NCI-H524 treated with DMSO at 0.1 percent for 48 hours (cell line): ENCODE measurements at regions not wholly inside any gene's neighbourhood (a gene's known extent, or its start where the extent isn't known, plus 50 kb on each side); places are given as distances from the start of the nearest gene placed in this dataset.

Source experiments
- DNase-seq: peaks from one replicate; lab custom pipeline; 2025; lab: John Stamatoyannopoulos, UW

DNA sequence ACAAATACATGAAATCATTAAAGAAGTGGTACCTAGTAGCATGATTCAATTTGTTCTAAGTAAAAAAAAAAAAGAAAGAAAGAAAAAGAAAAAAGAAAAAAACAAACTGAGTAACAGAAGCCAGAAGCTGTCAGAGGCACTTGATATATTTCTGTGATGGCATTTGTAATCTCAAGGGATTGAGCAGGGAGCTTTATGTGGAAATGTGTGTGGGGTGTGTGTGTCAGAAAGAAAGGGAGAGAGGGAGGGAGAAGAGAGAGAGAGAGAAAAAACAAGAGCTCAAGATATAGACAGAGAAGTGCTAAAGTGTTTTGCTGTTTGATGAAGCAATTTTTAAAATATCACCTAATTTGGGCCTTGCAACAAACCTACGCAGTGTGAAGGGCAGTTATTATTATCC, 357.6 kb upstream of the PCDH15 start:
- no peak for DNase-seq

DNA sequence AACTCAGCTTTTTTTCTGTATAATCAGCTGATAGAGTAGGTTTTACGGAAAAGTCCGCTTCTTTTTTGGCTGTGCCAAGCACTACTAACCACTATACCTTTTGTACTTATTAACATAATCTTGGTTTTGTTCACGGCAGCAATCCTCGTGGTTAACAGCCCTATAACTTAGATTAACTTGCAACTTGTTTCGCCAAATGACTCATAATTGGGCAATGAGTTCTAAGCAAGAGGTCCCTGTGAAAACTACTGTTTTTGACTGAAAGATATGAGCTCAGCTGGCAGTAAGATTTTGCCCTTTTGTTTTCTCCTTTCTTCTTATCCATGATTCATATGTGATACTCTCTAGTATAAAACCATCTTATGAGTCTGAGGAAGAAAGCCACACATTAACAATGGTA, 345.0 kb upstream of the PCDH15 start:
- DNase-seq: no peak

DNA sequence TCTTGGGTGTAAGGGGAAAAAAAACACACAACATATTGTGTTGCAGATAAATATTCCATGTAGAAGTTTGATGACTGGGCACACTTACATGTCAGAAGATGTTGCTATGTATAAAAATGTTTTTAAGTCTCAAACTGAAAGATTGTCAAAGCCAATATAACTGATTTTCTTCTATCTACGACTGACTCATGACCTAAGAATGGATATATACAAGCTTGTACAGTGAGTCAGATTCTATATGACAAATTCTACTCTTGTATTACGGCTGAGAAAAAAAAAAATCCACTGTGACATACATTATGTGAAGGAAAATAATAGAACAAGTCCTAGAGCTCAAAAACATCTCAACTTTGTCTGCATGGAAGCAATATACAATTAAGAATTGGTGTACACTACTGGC, 343.0 kb upstream of the PCDH15 start:
- DNase-seq: no peak

DNA sequence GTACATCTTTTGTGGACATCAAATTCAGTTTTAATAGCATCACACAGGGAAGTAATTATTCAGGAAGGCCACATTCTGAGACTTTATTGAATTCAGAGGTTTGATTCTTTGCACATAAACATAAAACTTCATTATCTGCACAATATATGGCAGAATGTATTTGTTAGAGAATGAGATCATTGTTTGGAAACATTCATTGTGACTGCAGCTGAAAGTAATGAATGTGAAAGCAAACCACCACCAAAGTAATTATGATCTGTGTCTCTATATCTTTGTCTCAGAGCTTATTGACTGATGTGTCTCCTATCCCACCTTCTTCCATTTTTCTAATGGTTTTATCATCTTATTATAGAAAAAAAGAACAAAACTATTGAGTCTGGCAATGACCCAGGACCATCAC, 340.9 kb upstream of the PCDH15 start:
- no peak for DNase-seq

DNA sequence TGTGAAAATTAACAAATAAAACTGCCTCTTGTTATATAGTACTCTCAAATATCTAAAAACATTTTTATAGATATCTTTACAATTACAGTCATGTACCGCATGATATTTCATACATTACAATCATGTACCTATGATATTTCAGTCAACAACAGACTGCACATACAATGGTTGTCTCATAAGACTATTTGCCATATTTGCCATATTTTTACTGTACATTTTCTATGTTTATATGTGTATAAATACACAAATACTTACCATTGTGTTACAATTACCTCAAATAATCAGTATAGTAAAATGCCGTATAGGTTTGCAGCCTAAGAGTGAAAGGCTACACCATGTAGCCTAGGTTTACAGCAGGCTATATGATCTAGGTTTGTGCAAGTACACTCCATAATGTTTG, 336.0 kb upstream of the PCDH15 start:
- no peak for DNase-seq

DNA sequence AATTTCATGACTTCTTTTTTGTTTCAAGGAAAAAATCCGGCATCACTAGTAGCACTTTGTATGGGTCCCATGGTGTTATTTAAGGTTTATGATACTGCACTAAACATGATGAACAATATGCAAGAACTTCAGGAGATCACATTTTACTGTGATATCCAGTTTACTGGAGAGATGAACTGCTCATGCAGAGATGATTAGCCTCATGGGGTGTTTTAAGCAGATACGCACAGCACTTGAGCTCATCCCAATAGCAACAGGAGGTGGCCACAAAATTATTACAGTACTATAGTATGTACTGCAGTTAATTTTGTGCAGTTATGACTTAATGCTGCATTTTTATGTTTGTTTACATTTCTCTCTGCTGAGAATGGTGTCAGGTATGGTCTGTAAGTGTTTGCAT, 303.7 kb upstream of the PCDH15 start:
- no peak for DNase-seq

DNA sequence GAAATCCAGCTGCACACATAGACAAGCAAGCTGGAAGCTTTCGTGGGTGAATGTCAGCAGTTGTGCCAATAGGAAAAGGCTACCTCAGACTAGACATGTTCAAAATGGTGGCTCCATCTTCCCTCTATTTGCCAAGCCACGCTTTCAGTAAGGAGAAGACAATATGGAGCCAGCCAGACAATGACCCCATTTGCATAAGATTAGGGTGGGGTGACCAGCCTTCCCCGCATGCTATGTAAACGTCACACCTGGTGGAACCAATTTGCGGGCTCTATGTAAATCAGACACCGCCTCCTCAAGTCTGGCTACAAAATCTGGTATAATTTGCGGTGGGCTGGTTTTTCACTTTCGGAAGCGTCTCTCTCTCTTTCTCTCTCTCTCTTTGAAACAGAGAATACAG, 297.4 kb upstream of the PCDH15 start:
- DNase-seq: no peak

DNA sequence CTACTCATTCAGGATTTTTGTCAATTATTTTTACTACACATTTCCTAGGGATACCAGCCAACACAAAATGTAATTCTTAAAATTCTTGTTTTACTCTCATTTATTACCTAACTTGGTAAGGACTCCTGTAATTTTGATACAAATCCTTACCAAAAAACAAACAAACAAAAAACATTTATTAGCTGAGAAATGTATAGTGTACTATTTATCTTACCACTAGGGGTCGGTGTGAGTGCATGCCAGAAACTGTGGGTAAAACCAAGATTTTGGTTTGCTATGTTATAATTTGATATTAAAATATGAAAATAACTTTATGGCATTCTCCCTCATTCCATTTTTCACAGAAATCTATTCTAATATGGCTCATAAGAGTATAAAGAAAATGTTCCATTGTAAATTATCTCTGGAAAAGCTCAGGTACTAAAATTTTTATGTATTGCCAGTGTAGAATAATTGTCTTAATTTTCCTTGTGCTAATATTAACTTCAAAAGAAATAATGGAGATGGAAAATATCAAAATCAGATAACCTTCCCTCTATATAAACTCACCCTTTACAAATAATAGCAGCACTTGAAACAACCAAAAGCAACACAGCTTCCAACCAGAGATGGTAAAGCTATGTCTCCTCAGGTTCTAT, 290.8 kb upstream of the PCDH15 start:
- no peak for DNase-seq

DNA sequence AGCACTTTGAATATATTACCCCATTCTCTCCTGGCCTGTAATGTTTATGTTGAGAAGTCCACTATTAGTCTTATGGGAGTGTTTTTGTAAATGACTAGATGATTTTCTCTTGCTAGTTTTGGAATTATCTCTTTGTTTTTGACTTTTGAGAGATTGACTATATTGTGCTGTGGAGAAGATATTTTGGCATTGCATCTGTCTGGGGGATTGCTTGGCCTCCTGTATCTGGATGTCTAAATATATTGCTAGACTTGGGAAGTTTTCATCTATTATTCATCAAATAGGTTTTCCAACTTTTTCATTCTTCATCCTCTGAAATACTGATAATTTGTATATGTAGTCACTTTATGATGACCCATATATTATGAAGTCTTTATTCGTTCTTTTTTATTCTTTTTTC, 277.1 kb upstream of the PCDH15 start:
- DNase-seq: no peak

DNA sequence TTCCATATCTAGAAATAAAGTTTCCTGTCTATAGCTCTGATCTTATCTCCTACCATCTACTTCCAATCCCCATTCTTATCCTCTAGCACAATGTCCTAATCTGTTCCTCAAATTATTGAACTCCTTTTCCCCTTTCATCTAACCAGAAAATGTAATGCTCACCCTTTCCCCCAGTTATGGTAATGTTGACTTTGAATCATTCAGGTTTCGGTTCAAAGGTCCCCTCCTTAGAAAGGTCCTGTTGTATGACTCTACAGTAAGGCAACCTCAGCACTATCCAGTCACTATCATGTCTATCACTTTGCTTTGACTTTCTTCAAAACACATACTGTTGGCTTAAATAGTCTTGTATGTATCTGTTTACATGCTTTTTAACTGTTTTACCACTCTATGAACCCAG, 264.2 kb upstream of the PCDH15 start:
- no peak for DNase-seq

DNA sequence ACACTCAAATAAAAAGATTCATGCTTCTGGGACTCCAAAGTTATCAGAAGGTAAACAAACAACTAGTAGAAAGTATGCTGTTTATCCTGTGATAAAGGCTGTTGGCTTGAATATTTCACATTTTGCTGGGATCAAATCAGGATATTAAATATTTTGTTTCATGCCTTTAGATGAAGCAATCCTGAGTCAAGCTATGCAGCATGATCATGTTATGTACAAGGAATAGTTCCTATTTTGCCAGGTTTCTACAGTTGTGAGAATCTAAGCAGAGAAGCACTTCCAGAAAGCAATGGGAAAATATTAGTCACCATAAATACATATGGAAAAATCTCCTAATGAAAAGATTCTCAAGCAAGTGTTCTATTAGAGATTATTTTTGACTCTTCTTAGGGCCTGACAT, 262.8 kb upstream of the PCDH15 start:
- no peak for DNase-seq

DNA sequence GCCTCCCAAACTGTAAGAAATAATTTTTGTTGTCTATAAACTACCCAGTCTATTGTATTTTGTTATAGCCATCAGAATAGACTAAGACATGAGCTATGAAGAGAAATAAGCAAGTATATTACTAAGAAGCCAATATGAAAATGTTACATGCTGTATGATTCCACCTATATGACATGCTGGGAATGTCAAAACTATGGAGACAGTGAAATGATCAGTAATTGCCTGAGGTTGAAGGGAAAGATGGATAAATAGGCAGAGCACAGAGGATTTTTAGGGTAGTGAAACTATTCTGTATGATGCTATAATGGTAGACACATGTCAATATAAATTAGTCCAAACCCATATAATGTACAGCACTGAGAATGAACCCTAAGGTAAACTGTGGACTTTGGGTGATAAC, 261.3 kb upstream of the PCDH15 start:
- DNase-seq: no peak

DNA sequence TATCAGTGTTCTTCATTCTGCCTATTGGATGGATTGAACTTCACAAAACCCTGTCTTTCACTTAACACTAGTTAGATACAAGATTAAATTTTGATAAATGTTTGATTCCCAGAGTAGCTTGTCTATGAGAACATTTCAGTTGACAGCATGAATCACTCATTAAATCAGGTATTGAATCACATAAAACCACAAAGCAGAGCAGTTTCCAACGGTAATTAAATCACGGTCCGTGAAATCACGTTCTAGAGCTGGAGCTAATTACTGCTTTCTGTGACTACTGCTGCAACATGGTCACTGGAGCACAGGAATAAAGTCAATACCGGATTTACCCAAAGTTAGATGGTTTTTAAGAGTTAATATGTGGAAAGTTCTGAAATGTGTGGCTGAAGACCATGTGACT, 257.8 kb upstream of the PCDH15 start:
- DNase-seq: no peak

DNA sequence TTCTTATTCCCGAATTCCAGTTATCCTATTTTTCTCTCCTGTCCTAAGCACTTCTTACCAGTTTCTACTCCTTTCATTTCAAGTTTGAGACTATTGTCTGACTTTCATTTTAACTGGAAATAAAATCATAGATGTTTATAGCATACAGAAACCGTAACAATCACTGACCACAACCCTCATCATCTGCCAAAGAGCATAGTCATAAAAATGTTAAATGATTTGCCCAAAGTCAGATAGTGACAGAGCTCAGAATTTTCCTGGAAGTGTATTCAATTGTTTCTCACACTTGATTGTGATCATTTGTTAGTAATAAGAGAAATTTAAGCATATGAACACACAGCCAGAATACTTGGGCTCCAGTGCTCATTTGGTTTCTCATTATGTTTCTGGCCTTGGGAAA, 250.5 kb upstream of the PCDH15 start:
- DNase-seq: no peak

DNA sequence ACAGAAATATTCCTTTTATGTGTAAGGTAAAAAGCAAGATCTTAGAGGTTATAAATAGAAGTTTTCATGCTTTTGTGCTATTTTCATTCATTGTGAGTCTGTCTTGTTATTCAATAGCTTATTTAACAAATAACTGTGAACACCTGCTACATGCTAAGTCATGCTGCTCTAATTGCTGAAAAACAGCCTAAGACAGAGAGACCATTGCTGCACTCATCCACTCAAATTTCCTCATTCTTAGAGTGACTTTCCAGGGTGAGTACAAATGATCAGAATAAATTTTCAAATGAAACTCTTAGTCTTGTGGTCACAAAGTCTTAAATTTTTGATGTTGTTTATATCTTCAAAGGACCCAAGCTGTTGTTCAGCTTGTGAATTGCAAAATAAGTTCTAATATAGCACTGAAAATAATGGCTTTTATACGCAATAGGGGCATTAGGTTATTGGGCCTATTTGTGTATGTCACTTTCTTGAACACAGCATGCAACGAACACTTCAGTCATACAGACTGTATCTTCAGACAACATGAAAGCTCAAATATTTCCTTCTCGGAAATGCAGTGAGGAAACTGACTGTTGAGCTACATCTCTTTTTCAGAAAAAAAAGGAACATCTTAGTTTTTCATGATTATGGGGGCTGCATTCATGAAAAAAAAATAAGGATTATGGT, 247.9 kb upstream of the PCDH15 start:
- DNase-seq: no peak

DNA sequence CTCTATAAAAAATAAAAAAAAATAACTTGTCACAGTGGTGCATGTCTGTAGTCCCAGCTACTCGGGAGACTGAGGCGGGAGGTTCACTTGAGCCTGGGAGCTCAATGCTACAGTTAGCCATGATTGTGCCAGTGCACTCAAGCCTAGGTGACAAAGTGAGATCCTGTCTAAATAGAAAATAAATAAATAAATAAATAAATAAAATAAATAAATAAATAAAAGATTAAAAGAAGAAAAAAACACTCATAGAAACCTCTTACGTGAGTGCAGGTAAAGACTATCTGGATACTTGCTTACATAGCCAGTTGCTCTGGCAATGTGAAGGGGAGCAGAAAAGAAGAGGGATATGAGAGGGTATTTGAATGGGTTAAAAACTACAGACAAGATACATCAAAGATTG, 242.5 kb upstream of the PCDH15 start:
- DNase-seq: no peak

DNA sequence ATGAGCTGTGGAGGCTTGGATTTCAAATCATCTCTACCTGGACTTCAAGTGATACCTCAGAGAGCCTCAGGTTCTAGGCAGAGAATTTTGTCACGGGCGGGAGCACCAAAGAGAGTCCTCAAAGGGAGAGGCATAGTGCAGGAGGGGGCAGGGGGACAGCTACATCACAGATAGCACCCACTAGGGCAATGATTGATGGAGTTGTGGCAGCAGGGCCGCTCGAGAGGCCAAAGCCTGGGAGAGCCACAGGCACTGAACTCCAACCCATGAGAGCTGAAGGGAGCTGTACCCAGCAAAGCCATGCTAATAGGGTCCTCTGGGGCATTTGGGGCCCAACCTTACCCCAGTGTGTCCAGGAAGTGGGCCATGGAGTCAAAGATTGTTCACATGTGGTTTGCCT, 232.0 kb upstream of the PCDH15 start:
- no peak for DNase-seq

DNA sequence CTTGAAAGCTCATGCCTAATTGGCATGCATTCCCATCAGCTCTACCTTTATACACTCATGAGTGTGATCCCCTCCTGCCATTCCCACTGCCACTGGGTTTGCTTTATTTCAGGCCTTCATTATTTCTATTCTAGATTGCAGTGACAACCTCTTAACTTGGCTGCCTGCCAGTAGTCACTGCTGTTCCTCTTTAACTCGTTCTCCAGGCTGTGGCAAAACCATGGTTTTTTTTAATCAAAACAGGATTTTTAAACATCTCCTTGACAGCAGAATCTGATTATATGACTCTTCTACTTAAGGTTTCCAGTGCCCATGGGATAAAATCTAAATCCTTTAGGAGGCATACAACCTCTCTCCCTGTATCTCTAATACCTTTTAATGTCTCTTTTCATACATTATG, 223.7 kb upstream of the PCDH15 start:
- no peak for DNase-seq

DNA sequence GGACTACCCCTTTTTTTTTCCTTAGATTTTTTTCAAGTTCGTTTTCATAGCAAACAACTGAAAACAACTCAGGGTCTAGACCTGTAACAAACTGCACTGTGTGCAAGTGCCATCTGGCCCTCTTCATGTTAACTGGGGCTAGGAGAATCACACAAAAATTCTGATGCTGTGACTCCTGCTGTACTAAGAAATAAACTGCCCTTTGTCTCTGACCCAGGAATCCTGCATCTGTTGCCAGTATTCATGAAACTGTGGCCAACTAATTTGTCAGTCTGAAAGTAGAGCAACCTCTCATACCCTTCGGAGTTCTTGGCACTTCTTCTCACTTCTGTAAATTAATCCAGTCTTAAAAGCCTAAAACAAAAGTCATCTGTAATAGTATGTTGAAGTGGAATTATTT, 218.4 kb upstream of the PCDH15 start:
- DNase-seq: no peak

DNA sequence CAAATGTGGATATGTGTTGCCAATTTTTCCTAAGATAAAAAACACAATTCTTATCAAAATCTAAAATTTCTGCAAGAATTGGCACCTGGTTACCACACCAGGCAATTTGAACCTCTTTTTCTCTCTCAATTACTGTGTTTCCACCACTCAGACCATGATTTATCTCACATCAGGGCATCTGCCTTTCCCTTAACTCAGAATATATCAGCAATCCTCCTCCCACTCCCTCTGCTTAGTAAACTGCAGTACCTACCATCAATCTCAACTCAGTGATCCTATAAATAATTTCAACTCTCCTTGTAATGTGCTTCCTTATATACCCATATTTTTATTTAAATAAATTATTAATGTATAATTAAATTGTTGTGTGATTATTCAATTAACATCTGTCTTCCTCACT, 212.3 kb upstream of the PCDH15 start:
- DNase-seq: no peak

DNA sequence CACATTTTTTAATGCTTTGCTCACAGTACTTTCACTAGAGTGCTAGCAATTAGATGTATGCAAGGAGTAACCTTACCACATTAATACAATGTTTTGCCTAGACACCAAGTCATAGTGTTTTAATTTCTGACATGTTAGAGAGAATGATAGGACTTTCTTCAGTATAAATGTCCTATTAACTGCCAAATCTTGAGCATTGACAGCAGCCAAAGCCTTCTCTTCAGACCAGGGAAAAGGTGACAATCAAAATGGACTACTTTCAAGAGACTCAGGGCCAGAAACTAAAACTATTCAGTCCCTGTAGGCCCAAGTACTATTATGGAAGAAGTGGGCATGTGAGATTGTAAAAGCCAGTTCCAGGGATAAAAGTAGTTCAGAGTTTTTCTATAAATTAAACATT, 201.4 kb upstream of the PCDH15 start:
- no peak for DNase-seq

DNA sequence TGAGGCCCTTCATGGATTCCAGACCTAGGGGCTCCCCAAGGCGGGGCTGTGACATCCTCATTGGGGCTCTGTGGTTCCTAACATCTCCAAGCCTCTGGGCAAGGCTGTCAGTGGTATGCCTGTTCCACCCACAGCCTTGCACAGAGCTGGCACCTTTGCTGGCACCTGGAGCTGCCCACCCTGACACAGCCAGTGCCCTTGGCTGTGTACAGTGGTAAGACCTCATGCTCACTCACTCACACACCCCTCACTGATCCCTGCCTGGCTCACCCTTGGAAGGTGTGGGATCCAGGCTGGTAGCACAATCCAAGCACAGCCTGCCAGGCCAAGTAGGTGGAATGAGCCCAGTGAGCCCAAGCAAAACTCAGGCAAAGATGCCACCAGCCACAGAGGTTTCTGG, 200.4 kb upstream of the PCDH15 start:
- DNase-seq: no peak

DNA sequence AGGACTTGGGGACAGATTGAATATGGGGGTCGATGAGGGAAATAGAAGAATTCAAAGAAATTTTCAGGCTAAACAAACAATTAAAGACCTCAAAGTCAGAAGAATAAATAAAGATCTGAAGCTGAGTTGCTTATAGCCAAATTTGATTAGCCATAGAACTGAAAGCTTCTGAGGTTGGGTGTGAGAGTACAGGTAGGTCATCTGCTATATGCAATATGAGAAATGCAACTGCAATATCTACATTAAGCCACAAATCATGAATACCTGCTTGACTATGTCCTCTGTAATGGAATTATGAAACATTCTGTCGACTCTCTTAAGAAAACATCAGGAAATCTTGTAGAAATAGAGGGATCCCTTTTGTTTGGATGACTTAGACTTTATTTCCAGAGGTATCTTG, 192.1 kb upstream of the PCDH15 start:
- DNase-seq: no peak

DNA sequence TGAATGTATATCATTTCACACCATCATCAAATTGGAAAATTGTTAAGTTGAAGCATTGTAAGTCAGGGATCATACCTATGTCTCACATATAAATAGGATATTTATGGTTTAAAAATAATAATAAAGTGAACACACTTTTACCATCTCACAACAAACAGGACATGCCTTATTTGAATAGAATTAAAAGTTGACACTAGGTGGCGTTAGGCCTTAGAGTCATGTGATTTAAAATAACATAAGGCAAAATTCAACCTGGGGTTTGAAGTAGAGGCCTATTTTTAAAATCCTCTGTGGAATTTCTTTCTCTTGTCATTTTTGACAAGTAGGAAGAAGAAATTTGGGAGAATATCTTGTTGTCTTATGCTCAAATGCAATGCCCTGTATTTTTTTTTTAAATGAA, 184.7 kb upstream of the PCDH15 start:
- DNase-seq: no peak
